ENCODE measurements at regions not wholly inside any gene's neighbourhood (a gene's known extent, or its start where the extent isn't known, plus 50 kb on each side); places are given as distances from the start of the nearest gene placed in this dataset.

DNA sequence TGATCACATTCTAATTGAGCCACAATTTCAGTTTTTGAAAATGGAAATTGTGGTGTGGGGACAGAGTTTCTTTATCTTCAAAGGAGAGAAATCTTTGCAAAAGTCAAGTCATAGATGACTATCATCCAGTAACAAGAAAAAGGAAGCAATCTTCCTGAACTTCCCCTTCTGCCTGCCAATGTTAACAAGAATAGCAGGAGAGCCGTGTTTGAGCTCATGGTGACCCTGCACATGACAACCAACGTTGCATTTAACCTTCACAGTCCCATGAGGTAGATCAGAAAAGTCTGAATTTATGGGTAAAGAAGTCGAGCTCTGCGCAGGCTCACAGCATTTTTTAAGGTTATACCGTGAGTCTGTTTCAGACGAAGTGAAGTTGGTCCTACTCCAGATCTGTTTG lies 454.9 kb downstream of the LPIN1 start:
- no peak for DNase-seq (ENCODE audit: low read depth in 2 of 2, low spot score in 1 of 2)

GRCh38 chr2:12202313-12203075 lies 456.1 kb downstream of the LPIN1 start:
- DNase-seq (ENCODE audit: low read depth in 2 of 2, low spot score in 1 of 2), result no peak

DNA sequence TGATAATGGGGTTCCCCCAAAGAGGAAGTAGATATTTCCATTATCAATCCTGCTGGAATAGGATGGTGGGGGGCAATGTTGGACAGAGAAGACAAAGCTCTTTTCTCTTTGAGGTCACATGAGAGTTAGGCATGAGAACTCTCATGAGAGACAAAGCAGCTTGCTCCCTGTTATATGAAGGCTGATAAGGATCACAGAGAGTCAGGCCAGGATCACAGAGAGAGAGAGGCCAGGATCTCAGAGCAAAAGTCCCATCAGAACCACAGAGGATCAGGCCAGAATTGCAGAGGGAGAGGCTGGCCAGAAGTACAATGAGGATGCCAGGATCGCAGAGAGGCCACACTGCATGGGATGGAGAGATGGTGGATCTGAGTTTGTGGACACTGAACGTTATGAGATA lies 457.1 kb downstream of the LPIN1 start:
- DNase-seq (ENCODE audit: low read depth in 2 of 2, low spot score in 1 of 2), result no peak

GRCh38 chr2:12205086-12205485 lies 458.7 kb downstream of the LPIN1 start:
- DNase-seq (ENCODE audit: low read depth in 2 of 2, low spot score in 1 of 2), result no peak

GRCh38 chr2:12207491-12207890 lies 461.1 kb downstream of the LPIN1 start:
- no peak for DNase-seq (ENCODE audit: low read depth in 2 of 2, low spot score in 1 of 2)

- no peak for DNase-seq (ENCODE audit: low read depth in 2 of 2, low spot score in 1 of 2)
Measured at GRCh38 chr2:12210016-12210933, 463.8 kb downstream of the LPIN1 start.

- no peak for DNase-seq (ENCODE audit: low read depth in 2 of 2, low spot score in 1 of 2)
Measured at GRCh38 chr2:12211326-12212175, 465.1 kb downstream of the LPIN1 start.

GRCh38 chr2:12212841-12213597 lies 466.6 kb downstream of the LPIN1 start:
- no peak for DNase-seq (ENCODE audit: low read depth in 2 of 2, low spot score in 1 of 2)

DNA sequence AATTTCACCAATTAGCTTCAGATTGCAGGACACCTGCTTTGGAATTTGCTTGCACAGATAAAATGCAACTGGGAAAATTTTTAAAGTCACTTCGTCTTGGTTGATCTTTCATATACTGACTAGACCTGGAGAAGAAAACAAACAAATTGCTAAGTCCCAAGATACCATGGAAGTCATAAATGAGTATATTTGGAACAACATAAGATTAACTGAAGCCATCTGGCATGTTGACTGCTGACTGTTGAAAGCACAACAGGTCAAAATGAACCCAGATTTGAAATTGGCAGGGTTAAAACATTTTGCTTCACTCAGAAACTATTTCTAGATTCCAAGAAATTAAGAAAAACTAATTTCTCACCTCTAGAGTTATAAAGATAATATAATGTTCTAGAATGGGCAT lies 470.7 kb downstream of the LPIN1 start:
- no peak for DNase-seq (ENCODE audit: low read depth in 2 of 2, low spot score in 1 of 2)

GRCh38 chr2:12219761-12220160 lies 473.3 kb downstream of the LPIN1 start:
- no peak for DNase-seq (ENCODE audit: low read depth in 2 of 2, low spot score in 1 of 2)

GRCh38 chr2:12221584-12221983 lies 475.2 kb downstream of the LPIN1 start:
- DNase-seq (ENCODE audit: low read depth in 2 of 2, low spot score in 1 of 2), result no peak

DNA sequence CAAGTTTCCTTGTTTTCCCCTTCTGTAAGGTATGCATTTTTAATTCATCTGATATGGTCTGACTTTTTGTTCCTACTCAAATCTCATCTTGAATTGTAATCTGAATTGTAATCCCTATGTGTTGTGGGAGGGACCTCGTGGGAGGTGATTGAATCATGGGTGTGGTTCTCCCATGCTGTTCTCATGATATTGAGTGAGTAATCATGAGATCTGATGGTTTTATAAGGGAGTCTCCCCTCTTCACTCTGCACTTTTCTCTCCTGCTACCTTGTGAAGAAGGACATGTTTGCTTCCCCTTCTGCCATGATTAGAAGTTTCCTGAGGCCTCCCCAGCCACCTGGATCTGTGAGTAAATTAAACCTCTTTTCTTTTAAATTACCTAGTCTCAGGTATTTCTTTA lies 476.1 kb downstream of the LPIN1 start:
- no peak for DNase-seq (ENCODE audit: low read depth in 2 of 2, low spot score in 1 of 2)

DNA sequence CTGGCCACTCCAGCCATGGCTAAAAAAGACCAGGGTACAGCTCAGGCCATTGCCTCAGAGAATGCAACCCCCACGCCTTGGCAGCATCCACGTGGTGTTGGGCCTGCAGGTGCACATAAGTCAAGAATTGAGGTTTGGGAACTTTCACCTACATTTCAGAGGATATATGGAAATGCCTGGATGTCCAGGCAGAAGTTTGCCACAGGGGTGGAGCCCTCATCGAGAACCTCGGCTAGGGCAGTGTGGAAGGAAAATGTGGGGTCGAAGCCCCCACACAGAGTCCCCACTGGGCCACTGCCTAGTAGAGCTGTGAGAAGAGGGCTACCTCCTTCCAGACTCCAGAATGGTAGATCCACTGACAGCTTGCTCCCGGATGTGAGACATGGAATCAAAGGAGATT lies 477.3 kb downstream of the LPIN1 start:
- no peak for DNase-seq (ENCODE audit: low read depth in 2 of 2, low spot score in 1 of 2)

DNA sequence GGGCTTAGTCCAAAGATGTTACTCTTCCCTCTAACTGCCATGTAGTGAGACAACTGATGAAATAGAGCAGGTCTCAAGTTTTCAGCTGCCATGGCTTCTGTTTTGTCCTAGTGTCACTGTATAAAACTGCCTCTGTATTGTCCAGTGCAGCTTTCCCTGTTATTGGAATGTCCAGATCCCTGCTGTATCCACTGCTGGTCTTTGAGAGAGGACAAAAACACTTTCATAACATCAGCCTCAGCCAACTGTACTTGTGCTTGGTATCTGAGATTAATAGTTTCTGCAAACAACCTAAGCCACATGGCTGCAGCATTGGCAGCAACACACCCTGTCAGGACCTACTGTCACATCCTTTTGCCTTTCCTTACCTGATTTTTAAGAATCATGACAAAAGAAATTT lies 480.2 kb downstream of the LPIN1 start:
- no peak for DNase-seq (ENCODE audit: low read depth in 2 of 2, low spot score in 1 of 2)

- DNase-seq (ENCODE audit: low read depth in 2 of 2, low spot score in 1 of 2), result no peak
Measured at GRCh38 chr2:12227941-12228608, 481.6 kb downstream of the LPIN1 start.

GRCh38 chr2:12231288-12231687 lies 484.9 kb downstream of the LPIN1 start:
- DNase-seq (ENCODE audit: low read depth in 2 of 2, low spot score in 1 of 2), result no peak

- no peak for DNase-seq (ENCODE audit: low read depth in 2 of 2, low spot score in 1 of 2)
Measured at GRCh38 chr2:12232876-12233275, 483.9 kb upstream of the TRIB2 start.

- no peak for DNase-seq (ENCODE audit: low read depth in 2 of 2, low spot score in 1 of 2)
Measured at GRCh38 chr2:12236136-12236844, 480.4 kb upstream of the TRIB2 start.

GRCh38 chr2:12240206-12240605 lies 476.5 kb upstream of the TRIB2 start:
- DNase-seq (ENCODE audit: low read depth in 2 of 2, low spot score in 1 of 2), result no peak

DNA sequence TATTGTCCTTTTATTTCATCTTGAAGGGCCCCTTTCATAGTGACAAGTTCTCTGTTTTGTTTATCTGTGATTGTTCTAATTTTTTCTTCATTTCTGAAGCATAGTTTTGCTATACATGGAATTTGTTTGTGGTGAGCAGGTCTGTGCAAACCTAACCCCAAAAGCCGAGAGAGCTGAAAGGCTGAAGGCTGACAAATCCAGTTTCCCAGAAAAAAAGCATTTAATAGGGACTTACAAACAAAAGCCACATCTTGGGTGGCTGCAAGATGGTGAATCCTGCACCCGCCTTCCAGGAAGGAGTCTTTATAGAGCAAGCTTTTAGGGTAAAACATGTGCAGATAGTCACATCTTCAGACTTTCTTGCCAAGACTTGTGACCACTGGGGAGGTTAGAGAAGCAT lies 473.4 kb upstream of the TRIB2 start:
- DNase-seq (ENCODE audit: low read depth in 2 of 2, low spot score in 1 of 2), result no peak
